Mucosa of rectum (tissue), 2 donors: ENCODE measurements at regions not wholly inside any gene's neighbourhood (a gene's known extent, or its start where the extent isn't known, plus 50 kb on each side); places are given as distances from the start of the nearest gene placed in this dataset.
"Not testable (repeated sequence)": the region's sequence is repeated elsewhere in the genome, so short reads cannot be mapped to it uniquely, and the experiment has no call there.

Source experiments
- H3K27ac ChIP-seq, 2 donors: one replicate each; pipeline ENCODE4 v1.7.0; 2013; ENCODE audit warnings: inconsistent platforms in 2 of 2, low read depth in 2 of 2, low read length in 2 of 2
- H3K27me3 ChIP-seq, 2 donors: one replicate each; pipeline ENCODE4 v1.7.0; 2013; ENCODE audit warnings: low read length in 2 of 2; ENCODE audit not compliant: control insufficient read depth in 2 of 2, insufficient read depth in 2 of 2
- H3K36me3 ChIP-seq, 2 donors: one replicate each; pipeline ENCODE4 v1.7.0; 2013; ENCODE audit warnings: low read length in 2 of 2; ENCODE audit not compliant: control insufficient read depth in 2 of 2, insufficient read depth in 2 of 2
- H3K4me1 ChIP-seq, 2 donors: one replicate each; pipeline ENCODE4 v1.7.0; 2013; ENCODE audit warnings: low read length in 2 of 2, mild to moderate bottlenecking in 1 of 2; ENCODE audit not compliant: control insufficient read depth in 2 of 2, insufficient read depth in 2 of 2
- H3K4me3 ChIP-seq, 2 donors: one replicate each; pipeline ENCODE4 v1.7.0; 2013; ENCODE audit warnings: low read length in 2 of 2
- H3K9ac ChIP-seq, 2 donors: one replicate each; pipeline ENCODE4 v1.7.0; 2013; ENCODE audit warnings: low read length in 2 of 2, low read depth in 1 of 2, mild to moderate bottlenecking in 1 of 2
- H3K9me3 ChIP-seq, 2 donors: one replicate each; pipeline ENCODE4 v1.7.0; 2013; ENCODE audit warnings: low read length in 2 of 2; ENCODE audit not compliant: control insufficient read depth in 2 of 2
- donor health status: healthy.
- donor health status: Normal muscosa, but diverticular disease.

GRCh38 chr11:86148345-86148747, 79.5 kb upstream of the PICALM start:
- H3K4me1 ChIP-seq = peaks cover 8 to 18% of the 10 kb centered on the region in 2 donors

GRCh38 chr11:86147004-86147403, 78.1 kb upstream of the PICALM start:
- H3K9ac ChIP-seq = no peak overlapping the region
- H3K9me3 ChIP-seq = no peaks in the 10 kb centered on the region
- peaks cover 6 to 13% of the 10 kb centered on the region in 2 donors for H3K4me1 ChIP-seq
- H3K27me3 ChIP-seq = no peaks in the 10 kb centered on the region
- no peak overlapping the region for H3K27ac ChIP-seq
- H3K4me3 ChIP-seq = no peak overlapping the region
- H3K36me3 ChIP-seq = no peaks in the 10 kb centered on the region

More at GRCh38 chr11:86148345-86148747, 79.5 kb upstream of the PICALM start:
- Histone ChIP-seq H3K4me3 (no peak overlapping the region), H3K27ac (no peak overlapping the region), H3K36me3 (no peaks in the 10 kb centered on the region), H3K9ac (no peak overlapping the region), H3K27me3 (no peaks in the 10 kb centered on the region), H3K9me3 (no peaks in the 10 kb centered on the region)

GRCh38 chr11:86145439-86146156, 76.7 kb upstream of the PICALM start:
- Histone ChIP-seq H3K9me3 (no peaks in the 10 kb centered on the region), H3K4me1 (peaks cover 0 to 1% of the 10 kb centered on the region in 2 donors), H3K27ac (no peak overlapping the region), H3K36me3 (no peaks in the 10 kb centered on the region), H3K4me3 (no peak overlapping the region), H3K27me3 (no peaks in the 10 kb centered on the region), H3K9ac (no peak overlapping the region)

- no peak overlapping the region for H3K9ac ChIP-seq
- H3K4me1 ChIP-seq = no peaks in the 10 kb centered on the region
- H3K36me3 ChIP-seq = no peaks in the 10 kb centered on the region
- no peaks in the 10 kb centered on the region for H3K9me3 ChIP-seq
- no peak overlapping the region for H3K27ac ChIP-seq
- no peak overlapping the region for H3K4me3 ChIP-seq
- H3K27me3 ChIP-seq = no peaks in the 10 kb centered on the region
Measured at GRCh38 chr11:86144846-86145245, 76.0 kb upstream of the PICALM start.

- not testable (repeated sequence) for H3K27ac ChIP-seq, H3K27me3 ChIP-seq, H3K9ac ChIP-seq, H3K36me3 ChIP-seq, H3K9me3 ChIP-seq, H3K4me1 ChIP-seq, H3K4me3 ChIP-seq
Measured at GRCh38 chr11:86144087-86144486, 75.2 kb upstream of the PICALM start.

- Histone ChIP-seq H3K9me3 (no peaks in the 10 kb centered on the region), H3K4me1 (no peaks in the 10 kb centered on the region), H3K4me3 (no peak overlapping the region), H3K27ac (no peak overlapping the region), H3K27me3 (no peaks in the 10 kb centered on the region), H3K9ac (no peak overlapping the region), H3K36me3 (no peaks in the 10 kb centered on the region)
Measured at GRCh38 chr11:86143087-86144030, 74.5 kb upstream of the PICALM start.

- Histone ChIP-seq H3K36me3 (no peaks in the 10 kb centered on the region), H3K9me3 (no peaks in the 10 kb centered on the region), H3K4me1 (no peaks in the 10 kb centered on the region), H3K4me3 (no peak overlapping the region), H3K27me3 (no peaks in the 10 kb centered on the region), H3K27ac (no peak overlapping the region), H3K9ac (no peak overlapping the region)
Measured at GRCh38 chr11:86142170-86142569, 73.3 kb upstream of the PICALM start.

- peaks cover 0 to 2% of the 10 kb centered on the region in 2 donors for H3K27me3 ChIP-seq
- H3K9me3 ChIP-seq = no peaks in the 10 kb centered on the region
- no peak overlapping the region for H3K9ac ChIP-seq
- no peaks in the 10 kb centered on the region for H3K36me3 ChIP-seq
- no peak overlapping the region for H3K4me3 ChIP-seq
- no peaks in the 10 kb centered on the region for H3K4me1 ChIP-seq
- peak overlapping the region in 1 of 2 donors; percentile 41 for H3K27ac ChIP-seq
Measured at GRCh38 chr11:86141727-86142126, 72.8 kb upstream of the PICALM start.

- Histone ChIP-seq H3K4me1 (no peaks in the 10 kb centered on the region), H3K9me3 (no peaks in the 10 kb centered on the region), H3K4me3 (no peak overlapping the region), H3K27me3 (peaks cover 0 to 5% of the 10 kb centered on the region in 2 donors), H3K36me3 (no peaks in the 10 kb centered on the region), H3K9ac (no peak overlapping the region), H3K27ac (no peak overlapping the region)
Measured at GRCh38 chr11:86140334-86140990, 71.6 kb upstream of the PICALM start.

GRCh38 chr11:86138958-86139357, 70.1 kb upstream of the PICALM start:
- peaks cover 8 to 10% of the 10 kb centered on the region in 2 donors for H3K4me1 ChIP-seq
- peaks cover 0 to 5% of the 10 kb centered on the region in 2 donors for H3K27me3 ChIP-seq
- H3K36me3 ChIP-seq = no peaks in the 10 kb centered on the region
- no peak overlapping the region for H3K4me3 ChIP-seq
- no peaks in the 10 kb centered on the region for H3K9me3 ChIP-seq
- peak overlapping the region; percentile 10 to 32 for H3K27ac ChIP-seq
- H3K9ac ChIP-seq = no peak overlapping the region
